ENCODE measurements at regions not wholly inside any gene's neighbourhood (a gene's known extent, or its start where the extent isn't known, plus 50 kb on each side); places are given as distances from the start of the nearest gene placed in this dataset.

GRCh38 chr12:124420041-124420995 is 125.4 kb downstream of the RFLNA start:
- H3K27me3 Mint-ChIP-seq (ENCODE audit: low read depth) = no peaks in the 10 kb centered on the region
- H3K4me3 Mint-ChIP-seq = no peak overlapping the region
- H3K27ac Mint-ChIP-seq = no peak overlapping the region
- POLR2A ChIA-PET = no interaction called here
- no peaks in the 10 kb centered on the region for H3K9me3 Mint-ChIP-seq
- peaks cover 35% of the 10 kb centered on the region for H3K36me3 Mint-ChIP-seq
- TF ChIP-seq ELF4 (CRISPR knock-in tag; IDR thresholded peaks at IDR 0.05; ENCODE audit: low read depth) (no peak), ZNF281 (CRISPR knock-in tag; IDR thresholded peaks at IDR 0.05) (no peak), ATF3 (CRISPR knock-in tag; conservative IDR thresholded peaks at IDR 0.05) (no peak), PREB (CRISPR knock-in tag; IDR thresholded peaks at IDR 0.05; ENCODE audit: borderline replicate concordance) (no peak), FOXK1 (CRISPR knock-in tag; IDR thresholded peaks at IDR 0.05) (no peak), RELA (CRISPR knock-in tag; IDR thresholded peaks at IDR 0.05; ENCODE audit: borderline replicate concordance) (no peak), CDX4 (CRISPR knock-in tag; IDR thresholded peaks at IDR 0.05; ENCODE audit: borderline replicate concordance) (no peak), ZNF396 (CRISPR knock-in tag; IDR thresholded peaks at IDR 0.05; ENCODE audit: borderline replicate concordance) (no peak), ETV6 (CRISPR knock-in tag; IDR thresholded peaks at IDR 0.05) (no peak), ATF1 (CRISPR knock-in tag; IDR thresholded peaks at IDR 0.05) (no peak), NFATC4 (CRISPR knock-in tag; IDR thresholded peaks at IDR 0.05) (no peak), USF2 (CRISPR knock-in tag; IDR thresholded peaks at IDR 0.05) (no peak), ERG (CRISPR knock-in tag; IDR thresholded peaks at IDR 0.05) (no peak), CREB1 (CRISPR knock-in tag; IDR thresholded peaks at IDR 0.05) (no peak), NFYB (CRISPR knock-in tag; conservative IDR thresholded peaks at IDR 0.05; ENCODE audit: low read depth) (no peak), SMAD3 (CRISPR knock-in tag; IDR thresholded peaks at IDR 0.05; ENCODE audit: borderline replicate concordance) (no peak), MAX (CRISPR knock-in tag; IDR thresholded peaks at IDR 0.05) (no peak)
- no peak for DNase-seq (ENCODE audit: low spot score)
- no peak for ATAC-seq
- CTCF ChIA-PET = no interaction called here
- peaks cover 3% of the 10 kb centered on the region; the same call in 1 of the 2 replicates for H3K4me1 Mint-ChIP-seq

Data from WTC11 (cell line).